ENCODE measurements at regions not wholly inside any gene's neighbourhood (a gene's known extent, or its start where the extent isn't known, plus 50 kb on each side); places are given as distances from the start of the nearest gene placed in this dataset.

DNA sequence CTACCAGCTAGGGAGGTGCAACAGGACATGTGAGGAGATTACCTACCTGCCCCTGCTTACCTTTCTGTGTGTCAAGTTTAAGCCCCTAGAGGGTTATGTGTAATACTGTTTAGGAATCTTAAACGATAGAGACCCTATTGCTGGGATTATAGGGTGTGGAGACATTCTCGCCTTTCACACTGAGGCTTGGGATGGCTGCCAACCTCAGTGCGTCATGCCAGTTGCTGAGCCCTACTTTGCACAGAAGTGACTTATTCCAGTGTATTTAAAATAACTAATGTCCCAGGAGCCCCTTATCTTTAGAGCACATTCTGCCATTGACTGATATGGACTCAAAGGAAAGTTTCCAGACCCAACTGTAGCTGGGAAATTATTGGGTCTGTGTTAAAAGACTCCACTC is 76.6 kb upstream of the XPA start:
- no peak for TF ChIP-seq REST (IDR thresholded peaks at IDR 0.05; ENCODE audit: insufficient read depth in 1 of 2, low read depth in 2 of 2, low read length in 2 of 2)
- no peak for TF ChIP-seq FOXP2 (optimal IDR thresholded peaks at IDR 0.05; ENCODE audit: borderline replicate concordance, extremely low read depth, extremely low read length, insufficient read depth)
- no peak for TF ChIP-seq POLR2AphosphoS5 (IDR thresholded peaks at IDR 0.05; ENCODE audit: low read depth, low read length)
- TF ChIP-seq TAF1 (IDR thresholded peaks at IDR 0.05; ENCODE audit: borderline replicate concordance, insufficient read depth, low read length): no peak
- TF ChIP-seq SIN3A (IDR thresholded peaks at IDR 0.05; ENCODE audit: borderline replicate concordance, insufficient read depth, low read length): no peak

DNA sequence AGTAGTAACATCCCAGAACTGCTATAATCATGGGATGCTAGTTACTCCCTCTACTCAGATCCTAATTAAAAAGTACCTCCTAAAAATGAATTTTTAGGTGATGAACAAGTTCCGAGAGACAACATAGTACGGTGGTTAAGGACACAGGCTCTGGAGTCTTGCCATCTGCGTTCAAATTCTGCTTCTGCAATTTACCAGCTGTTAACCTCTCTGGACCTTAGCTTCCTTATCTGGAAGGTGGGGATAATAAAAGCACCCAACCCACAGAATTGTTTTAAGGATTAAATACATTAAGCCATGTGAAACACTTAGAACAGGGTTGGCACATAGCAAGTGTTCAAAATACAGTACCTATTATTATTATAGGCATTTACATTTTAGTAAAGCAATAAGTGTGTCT is 77.5 kb upstream of the XPA start:
- TF ChIP-seq FOXP2 (optimal IDR thresholded peaks at IDR 0.05; ENCODE audit: borderline replicate concordance, extremely low read depth, extremely low read length, insufficient read depth) (no peak), REST (IDR thresholded peaks at IDR 0.05; ENCODE audit: insufficient read depth in 1 of 2, low read depth in 2 of 2, low read length in 2 of 2) (no peak), SIN3A (IDR thresholded peaks at IDR 0.05; ENCODE audit: borderline replicate concordance, insufficient read depth, low read length) (no peak), TAF1 (IDR thresholded peaks at IDR 0.05; ENCODE audit: borderline replicate concordance, insufficient read depth, low read length) (no peak), POLR2AphosphoS5 (IDR thresholded peaks at IDR 0.05; ENCODE audit: low read depth, low read length) (no peak)

DNA sequence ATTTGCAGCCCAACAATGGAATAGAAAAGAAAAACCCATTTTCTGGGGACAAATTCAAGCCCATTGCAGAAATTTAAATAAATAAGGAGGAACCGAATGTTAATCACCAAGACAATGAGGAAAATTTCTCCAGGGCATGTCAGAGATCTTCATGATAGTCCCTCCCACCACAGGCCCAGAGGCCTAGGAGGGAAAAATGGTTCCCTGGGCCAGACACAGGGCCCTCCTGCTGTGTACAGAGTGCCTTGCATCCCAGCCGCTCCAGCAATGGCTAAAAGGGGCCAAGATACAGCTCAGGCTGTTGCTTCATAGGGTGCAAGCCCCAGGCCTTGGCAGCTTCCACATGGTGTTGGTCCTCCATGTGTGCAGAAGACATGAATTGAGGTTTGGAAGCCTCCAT is 73.4 kb upstream of the FOXE1 start:
- no peak for TF ChIP-seq SIN3A (IDR thresholded peaks at IDR 0.05; ENCODE audit: borderline replicate concordance, insufficient read depth, low read length)
- no peak for TF ChIP-seq FOXP2 (optimal IDR thresholded peaks at IDR 0.05; ENCODE audit: borderline replicate concordance, extremely low read depth, extremely low read length, insufficient read depth)
- TF ChIP-seq REST (IDR thresholded peaks at IDR 0.05; ENCODE audit: insufficient read depth in 1 of 2, low read depth in 2 of 2, low read length in 2 of 2): no peak
- no peak for TF ChIP-seq POLR2AphosphoS5 (IDR thresholded peaks at IDR 0.05; ENCODE audit: low read depth, low read length)

GRCh38 chr9:97781902-97782301 is 71.1 kb upstream of the FOXE1 start:
- TF ChIP-seq REST (IDR thresholded peaks at IDR 0.05; ENCODE audit: insufficient read depth in 1 of 2, low read depth in 2 of 2, low read length in 2 of 2) (no peak), TAF1 (IDR thresholded peaks at IDR 0.05; ENCODE audit: borderline replicate concordance, insufficient read depth, low read length) (no peak), SIN3A (IDR thresholded peaks at IDR 0.05; ENCODE audit: borderline replicate concordance, insufficient read depth, low read length) (no peak), FOXP2 (optimal IDR thresholded peaks at IDR 0.05; ENCODE audit: borderline replicate concordance, extremely low read depth, extremely low read length, insufficient read depth) (no peak), POLR2AphosphoS5 (IDR thresholded peaks at IDR 0.05; ENCODE audit: low read depth, low read length) (no peak)

DNA sequence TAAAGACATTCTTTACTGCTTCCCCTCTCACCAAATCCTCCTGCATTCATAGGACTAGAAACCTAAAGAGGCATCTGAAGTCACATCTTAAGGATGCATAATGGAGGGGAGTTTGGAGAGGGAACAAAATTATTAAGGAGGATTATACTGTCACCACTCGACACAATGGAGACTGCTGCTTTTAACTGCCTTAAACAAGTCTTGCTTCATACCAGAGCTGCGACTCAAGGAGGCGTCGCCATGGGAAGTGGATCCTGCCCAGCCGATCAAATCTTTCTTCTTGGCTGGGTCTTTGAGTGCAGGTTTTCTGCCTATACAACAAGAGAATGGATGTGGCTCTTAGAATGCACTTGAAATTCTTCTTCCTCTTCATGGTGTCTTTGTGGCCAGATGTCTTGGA is 66.7 kb upstream of the FOXE1 start:
- TF ChIP-seq FOXP2 (optimal IDR thresholded peaks at IDR 0.05; ENCODE audit: borderline replicate concordance, extremely low read depth, extremely low read length, insufficient read depth): no peak
- no peak for TF ChIP-seq SIN3A (IDR thresholded peaks at IDR 0.05; ENCODE audit: borderline replicate concordance, insufficient read depth, low read length)
- TF ChIP-seq POLR2AphosphoS5 (IDR thresholded peaks at IDR 0.05; ENCODE audit: low read depth, low read length): no peak
- no peak for TF ChIP-seq TAF1 (IDR thresholded peaks at IDR 0.05; ENCODE audit: borderline replicate concordance, insufficient read depth, low read length)
- TF ChIP-seq REST (IDR thresholded peaks at IDR 0.05; ENCODE audit: insufficient read depth in 1 of 2, low read depth in 2 of 2, low read length in 2 of 2): no peak

Measured in PFSK-1 (cell line).